CD4-positive, alpha-beta T cell (primary cell): ENCODE measurements at regions not wholly inside any gene's neighbourhood (a gene's known extent, or its start where the extent isn't known, plus 50 kb on each side); places are given as distances from the start of the nearest gene placed in this dataset.

ENCODE experiments used
- ATAC-seq: fragments of 200-7000 bp; cut with Tn5 transposase; one replicate; pipeline ENCODE4 v1.10.0; 2022; ENCODE audit warnings: mild to moderate bottlenecking; ENCODE audit not compliant: poor library complexity
- CTCF ChIA-PET: fragments of 350-600 bp; sonication (Branson Sonifier 250); formaldehyde crosslinking; loops from one replicate; lab custom pipeline; 2021; ENCODE audit warnings: antibody characterized with exemption, inconsistent platforms; lab: Charles Lee
- POLR2A ChIA-PET: fragments of 350-600 bp; sonication (Branson Sonifier 250); formaldehyde crosslinking; loops from one replicate; lab custom pipeline; 2021; ENCODE audit warnings: antibody characterized with exemption, inconsistent platforms; lab: Charles Lee
- DNase-seq, 14 experiments: peaks; one replicate each; pipeline ENCODE4 v3.0.0-alpha.2; 2013 to 2020; ENCODE audit warnings: mixed read lengths in 2 of 14
- H3K27ac ChIP-seq, 2 donors: one replicate each; pipeline versions ENCODE4 v1.5.1 to v1.7.0; 2013; ENCODE audit warnings: low read length in 2 of 2, low read depth in 1 of 2, mild to moderate bottlenecking in 1 of 2
- H3K27me3 ChIP-seq, 2 experiments: 1 replicate in 1 of 2; 2 replicates in 1 of 2; pipeline versions ENCODE4 v1.6.1 to v1.7.0; 2013; ENCODE audit warnings: low read length in 2 of 2, control low read depth in 1 of 2, mild to moderate bottlenecking in 1 of 2, moderate library complexity in 1 of 2; ENCODE audit not compliant: insufficient read depth in 2 of 2, control insufficient read depth in 1 of 2
- H3K36me3 ChIP-seq: one replicate; pipeline ENCODE4 v1.6.1; 2013; ENCODE audit warnings: low read length, control low read depth; ENCODE audit not compliant: insufficient read depth
- H3K4me1 ChIP-seq: one replicate; pipeline ENCODE4 v1.6.1; 2013; ENCODE audit warnings: low read length, control low read depth; ENCODE audit not compliant: insufficient read depth
- H3K4me3 ChIP-seq: one replicate; pipeline ENCODE4 v1.5.1; 2013; ENCODE audit warnings: mild to moderate bottlenecking, low read length, moderate library complexity
- H3K9me3 ChIP-seq, 2 experiments: 1 replicate in 1 of 2; 2 replicates in 1 of 2; pipeline versions ENCODE4 v1.6.1 to v1.7.0; 2013; ENCODE audit warnings: low read length in 2 of 2, mild to moderate bottlenecking in 2 of 2, control low read depth in 1 of 2, moderate library complexity in 1 of 2; ENCODE audit not compliant: control insufficient read depth in 1 of 2, insufficient read depth in 1 of 2
- H3K27ac Mint-ChIP-seq: one replicate; pipeline ENCODE4 v1.8.0; 2020; ENCODE audit warnings: mixed read lengths
- H3K27me3 Mint-ChIP-seq: one replicate; pipeline ENCODE4 v1.8.0; 2021; ENCODE audit warnings: mixed read lengths
- H3K36me3 Mint-ChIP-seq: one replicate; pipeline ENCODE4 v1.8.0; 2021; ENCODE audit warnings: low read depth, mixed read lengths
- H3K4me1 Mint-ChIP-seq: one replicate; pipeline ENCODE4 v1.8.0; 2021; ENCODE audit warnings: low read depth, mixed read lengths
- H3K4me3 Mint-ChIP-seq: one replicate; pipeline ENCODE4 v1.8.0; 2020; ENCODE audit warnings: mild to moderate bottlenecking, mixed read lengths
- H3K9me3 Mint-ChIP-seq: one replicate; pipeline ENCODE4 v1.8.0; 2020; ENCODE audit warnings: mixed read lengths
- intact Hi-C, 2 experiments: fragments of 100-400 bp; cut with DNase I in 1 of 2; cut with micrococcal nuclease in 1 of 2; formaldehyde crosslinking; loops; one replicate each; pipeline versions ENCODE4 v1.15.1 to v1.9.0; 2023 to 2025; cut with DNase I, micrococcal nuclease
- TF ChIP-seq, protein P1 (sequence below): fragments of 200-600 bp; IDR thresholded peaks from one replicate; pipeline ENCODE4 v1.8.0; 2022; ENCODE audit warnings: antibody characterized with exemption, mild to moderate bottlenecking

DNA sequence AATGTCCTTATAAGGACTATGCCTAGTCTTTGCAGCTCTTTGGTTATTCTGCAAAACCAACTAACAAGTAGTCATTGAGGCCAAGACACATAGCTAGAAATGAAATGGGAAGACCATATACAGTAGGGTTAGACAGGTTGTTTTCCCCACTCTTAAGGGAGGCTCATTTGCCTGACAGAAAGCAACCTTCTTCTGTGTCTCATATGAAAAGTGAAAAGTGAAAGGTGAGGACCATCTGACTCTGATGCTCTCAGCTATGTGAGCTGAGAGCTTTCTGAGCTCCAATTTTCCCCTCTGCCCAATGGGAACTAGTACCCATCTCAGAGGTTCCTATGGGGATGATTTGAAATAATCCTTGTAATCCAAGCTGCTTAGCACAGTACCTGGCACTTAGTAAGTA lies 142.0 kb upstream of the BDNF start:
- DNase-seq (no peak), ATAC-seq (no peak)
- Mint-ChIP-seq H3K27me3 (no peaks in the 10 kb centered on the region), H3K4me1 (no peaks in the 10 kb centered on the region), H3K9me3 (peaks cover 7% of the 10 kb centered on the region), H3K27ac (no peak overlapping the region), H3K36me3 (no peaks in the 10 kb centered on the region), H3K4me3 (no peak overlapping the region)
- no peaks in the 10 kb centered on the region for H3K36me3 ChIP-seq
- H3K27me3 ChIP-seq = no peaks in the 10 kb centered on the region
- no peaks in the 10 kb centered on the region for H3K9me3 ChIP-seq
- no peaks in the 10 kb centered on the region for H3K4me1 ChIP-seq
- intact Hi-C loops = no loop called here
- no peak overlapping the region for H3K27ac ChIP-seq
- no peak overlapping the region for H3K4me3 ChIP-seq
- TF ChIP-seq, protein P1, sequence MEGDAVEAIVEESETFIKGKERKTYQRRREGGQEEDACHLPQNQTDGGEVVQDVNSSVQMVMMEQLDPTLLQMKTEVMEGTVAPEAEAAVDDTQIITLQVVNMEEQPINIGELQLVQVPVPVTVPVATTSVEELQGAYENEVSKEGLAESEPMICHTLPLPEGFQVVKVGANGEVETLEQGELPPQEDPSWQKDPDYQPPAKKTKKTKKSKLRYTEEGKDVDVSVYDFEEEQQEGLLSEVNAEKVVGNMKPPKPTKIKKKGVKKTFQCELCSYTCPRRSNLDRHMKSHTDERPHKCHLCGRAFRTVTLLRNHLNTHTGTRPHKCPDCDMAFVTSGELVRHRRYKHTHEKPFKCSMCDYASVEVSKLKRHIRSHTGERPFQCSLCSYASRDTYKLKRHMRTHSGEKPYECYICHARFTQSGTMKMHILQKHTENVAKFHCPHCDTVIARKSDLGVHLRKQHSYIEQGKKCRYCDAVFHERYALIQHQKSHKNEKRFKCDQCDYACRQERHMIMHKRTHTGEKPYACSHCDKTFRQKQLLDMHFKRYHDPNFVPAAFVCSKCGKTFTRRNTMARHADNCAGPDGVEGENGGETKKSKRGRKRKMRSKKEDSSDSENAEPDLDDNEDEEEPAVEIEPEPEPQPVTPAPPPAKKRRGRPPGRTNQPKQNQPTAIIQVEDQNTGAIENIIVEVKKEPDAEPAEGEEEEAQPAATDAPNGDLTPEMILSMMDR = no peak
- CTCF ChIA-PET = no interaction called here
- POLR2A ChIA-PET = no interaction called here

- no peaks in the 10 kb centered on the region for H3K36me3 Mint-ChIP-seq
- intact Hi-C loops = no loop called here
- H3K27me3 Mint-ChIP-seq = peaks cover 8% of the 10 kb centered on the region
- H3K36me3 ChIP-seq = no peaks in the 10 kb centered on the region
- no peak overlapping the region for H3K27ac Mint-ChIP-seq
- TF ChIP-seq, protein P1 = no peak
- POLR2A ChIA-PET = no interaction called here
- no peak for DNase-seq
- no peaks in the 10 kb centered on the region for H3K4me1 ChIP-seq
- no peaks in the 10 kb centered on the region for H3K9me3 ChIP-seq
- no peaks in the 10 kb centered on the region for H3K4me1 Mint-ChIP-seq
- no peaks in the 10 kb centered on the region for H3K27me3 ChIP-seq
- CTCF ChIA-PET = no interaction called here
- H3K4me3 Mint-ChIP-seq = no peak overlapping the region
- H3K27ac ChIP-seq = no peak overlapping the region
- H3K4me3 ChIP-seq = no peak overlapping the region
- no peak for ATAC-seq
- H3K9me3 Mint-ChIP-seq = peaks cover 3% of the 10 kb centered on the region
These were observed 140.8 kb upstream of the BDNF start for GRCh38 chr11:27841023-27841422.

- Mint-ChIP-seq H3K27me3 (peaks cover 14% of the 10 kb centered on the region), H3K4me3 (no peak overlapping the region), H3K4me1 (no peaks in the 10 kb centered on the region), H3K27ac (no peak overlapping the region), H3K9me3 (peaks cover 3% of the 10 kb centered on the region), H3K36me3 (no peaks in the 10 kb centered on the region)
- Histone ChIP-seq H3K27me3 (no peaks in the 10 kb centered on the region), H3K36me3 (no peaks in the 10 kb centered on the region), H3K27ac (no peak overlapping the region), H3K4me1 (no peaks in the 10 kb centered on the region), H3K4me3 (no peak overlapping the region), H3K9me3 (no peaks in the 10 kb centered on the region)
- ChIA-PET POLR2A (no interaction called here), CTCF (no interaction called here)
- ATAC-seq (no peak), DNase-seq (no peak)
- TF ChIP-seq, protein P1 = no peak
- intact Hi-C loops = no loop called here
These were observed 139.1 kb upstream of the BDNF start for GRCh38 chr11:27839226-27839913.
